HG02610 (cell line): ENCODE measurements at regions not wholly inside any gene's neighbourhood (a gene's known extent, or its start where the extent isn't known, plus 50 kb on each side); places are given as distances from the start of the nearest gene placed in this dataset.
"Not testable (repeated sequence)": the region's sequence is repeated elsewhere in the genome, so short reads cannot be mapped to it uniquely, and the experiment has no call there.

Experiments
- ATAC-seq: cut with Tn5 transposase; IDR thresholded peaks from one replicate; pipeline ENCODE4 v1.9.1; 2021; ENCODE audit warnings: mild to moderate bottlenecking, moderate library complexity; ENCODE audit not compliant: unreplicated experiment

DNA sequence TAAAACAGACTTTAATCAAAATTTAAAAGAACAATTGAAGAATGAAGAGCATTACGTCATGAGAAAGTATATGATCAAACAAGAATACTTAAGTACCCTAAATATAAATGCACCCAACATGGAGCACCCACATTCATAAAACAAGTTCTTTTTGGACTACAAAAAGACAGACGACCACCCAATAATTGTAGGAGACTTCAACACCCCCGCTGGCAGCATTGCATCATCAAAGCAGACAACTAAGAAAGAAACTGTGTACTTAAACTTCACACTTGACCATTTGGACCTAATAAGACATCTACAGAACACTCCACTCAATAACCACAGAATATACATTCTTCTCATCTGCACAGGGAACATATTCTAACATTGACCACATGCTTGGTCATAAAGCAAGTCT, 291.7 kb upstream of the ZNF322 start:
- ATAC-seq, result not testable (repeated sequence)

DNA sequence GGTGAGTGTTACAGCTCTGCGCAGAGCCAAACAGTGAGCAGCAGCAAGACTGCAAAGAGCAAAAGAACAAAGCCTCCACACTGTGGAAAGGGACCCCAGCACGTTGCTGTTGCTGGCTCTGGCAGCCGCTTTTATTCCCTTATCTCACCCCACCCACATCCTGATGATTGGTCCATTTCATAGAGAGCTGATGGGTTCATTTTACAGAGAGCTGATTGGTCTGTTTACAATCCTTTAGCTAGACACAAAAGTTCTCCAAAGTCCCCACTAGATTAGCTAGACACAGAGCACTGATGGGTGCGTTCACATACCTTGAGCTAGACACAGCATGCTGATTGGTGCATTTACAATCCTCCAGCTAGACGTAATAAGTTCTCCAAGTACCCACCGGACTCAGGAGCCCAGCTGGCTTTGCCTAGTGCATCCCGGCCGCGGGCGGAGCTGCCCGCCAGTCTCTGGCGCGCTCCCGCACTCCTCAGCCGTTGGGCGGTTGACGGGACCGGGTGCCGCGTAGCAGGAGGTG, 291.4 kb upstream of the PRSS16 start:
- ATAC-seq, result not testable (repeated sequence)

DNA sequence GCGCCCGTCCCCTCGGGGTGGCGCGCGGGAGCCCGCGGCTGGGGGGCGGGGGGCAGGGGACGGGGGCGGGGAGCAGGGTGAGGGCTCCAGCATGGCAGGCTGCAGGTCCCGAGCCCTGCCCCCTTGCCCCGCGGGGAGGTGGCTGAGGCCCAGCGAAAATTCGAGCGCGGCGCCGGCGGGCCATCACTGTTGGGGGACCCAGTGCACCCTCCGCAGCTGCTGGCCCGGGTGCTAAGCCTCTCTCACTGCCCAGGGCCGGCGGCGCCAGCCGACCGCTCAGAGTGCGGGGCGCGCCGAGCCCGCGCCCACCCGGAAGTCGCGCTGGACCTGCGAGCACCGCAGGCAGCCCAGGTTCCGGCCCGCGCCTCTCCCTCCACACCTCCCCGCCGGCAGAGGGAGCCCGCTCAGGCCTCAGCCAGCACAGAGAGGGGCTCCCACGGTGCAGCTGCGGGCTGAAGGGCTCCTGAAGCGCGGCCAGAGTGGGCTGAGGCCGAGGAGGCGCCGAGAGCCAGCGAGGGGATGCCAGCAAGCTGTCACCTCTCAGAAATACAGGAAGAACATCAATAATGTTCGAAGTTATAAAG, 290.8 kb upstream of the PRSS16 start:
- ATAC-seq, result not testable (repeated sequence)

DNA sequence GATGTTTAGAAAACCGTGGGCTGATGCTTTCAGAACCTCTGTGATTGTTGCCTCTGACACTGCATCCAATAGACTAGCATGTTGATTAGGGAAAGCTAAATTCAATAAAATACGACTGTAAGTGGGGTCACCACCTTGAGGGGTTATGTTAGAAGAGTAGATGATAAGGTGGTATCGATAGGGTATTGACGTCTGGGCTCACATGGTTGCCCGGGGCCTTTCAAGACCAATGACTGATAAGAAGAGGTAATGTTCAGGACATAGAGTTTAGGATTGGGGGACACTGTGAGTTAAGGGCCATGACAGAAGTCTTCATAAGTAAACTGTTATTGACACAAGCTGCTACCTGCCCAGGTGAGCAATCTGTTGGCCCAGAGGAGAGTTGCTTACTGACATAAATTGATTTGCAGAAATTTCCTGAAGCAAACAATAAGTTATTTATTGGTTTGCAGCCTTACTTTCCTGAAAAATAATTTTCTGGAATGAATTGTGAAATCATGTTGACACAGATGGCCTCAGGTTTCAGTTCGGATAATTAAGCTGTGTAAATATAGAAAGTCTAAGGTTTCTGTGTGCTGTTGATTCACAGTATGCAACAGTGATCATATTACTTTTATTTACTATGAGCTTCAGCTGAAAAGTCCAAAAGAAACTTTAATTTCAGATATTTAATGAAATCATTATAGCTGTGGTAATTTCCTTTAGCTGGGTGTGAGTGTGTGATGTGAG, 289.9 kb upstream of the PRSS16 start:
- not testable (repeated sequence) for ATAC-seq

DNA sequence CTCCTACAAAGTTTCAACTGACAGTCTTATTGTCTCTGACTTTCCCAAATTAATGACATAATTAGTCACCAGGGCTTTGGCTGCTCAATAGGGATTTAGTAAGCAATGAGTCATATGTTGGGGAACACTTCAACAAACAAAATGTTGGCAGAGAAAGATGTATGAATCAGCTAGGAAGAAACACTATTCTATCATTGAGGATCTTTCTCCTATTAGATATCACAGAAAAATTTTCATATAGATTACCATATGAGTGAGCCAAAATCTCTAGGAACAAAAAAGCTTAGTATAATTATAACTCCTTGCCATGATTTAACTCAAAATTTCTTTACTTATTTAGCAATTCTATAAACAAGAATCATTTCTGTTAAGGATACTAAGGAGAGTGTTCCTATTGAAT, 286.3 kb upstream of the PRSS16 start:
- not testable (repeated sequence) for ATAC-seq

DNA sequence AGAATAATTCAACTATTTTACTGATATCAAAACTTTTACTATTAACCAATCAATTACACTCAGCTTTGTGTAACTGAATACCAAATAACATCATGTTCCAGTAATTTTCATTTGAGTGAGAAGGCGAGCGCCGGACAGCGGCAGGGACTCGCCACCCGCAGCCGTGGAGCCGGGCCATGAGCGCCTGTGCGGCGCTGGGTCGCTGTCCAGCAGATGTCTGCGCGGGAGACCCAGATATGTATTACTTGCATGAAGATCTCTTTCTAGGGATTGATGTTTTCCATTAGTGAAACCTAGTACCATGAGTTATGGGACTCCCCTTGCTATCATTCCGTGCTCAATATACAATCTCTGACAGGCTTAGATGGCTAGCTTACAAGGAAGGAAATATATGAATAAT, 245.1 kb upstream of the PRSS16 start:
- ATAC-seq, result no peak

DNA sequence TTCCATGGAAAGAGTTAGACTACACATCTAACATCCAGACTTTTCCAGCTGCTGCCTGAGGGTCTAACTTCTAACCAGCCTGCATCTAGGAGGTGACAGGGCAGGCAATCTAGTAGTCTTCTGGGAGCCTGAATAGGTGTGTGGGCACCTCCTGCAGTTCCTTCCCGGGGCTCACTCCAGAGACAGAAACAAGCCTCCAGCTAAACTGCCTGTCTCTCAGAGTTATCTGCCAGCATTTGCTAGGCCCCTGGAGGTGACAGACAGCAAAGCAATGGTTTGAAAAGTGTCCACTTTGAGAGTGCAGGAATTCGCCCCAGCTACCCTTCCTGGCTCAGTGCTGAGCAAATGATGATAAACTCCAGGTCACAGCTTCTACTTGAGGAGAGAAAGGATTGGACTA, 240.5 kb upstream of the PRSS16 start:
- ATAC-seq, result no peak

DNA sequence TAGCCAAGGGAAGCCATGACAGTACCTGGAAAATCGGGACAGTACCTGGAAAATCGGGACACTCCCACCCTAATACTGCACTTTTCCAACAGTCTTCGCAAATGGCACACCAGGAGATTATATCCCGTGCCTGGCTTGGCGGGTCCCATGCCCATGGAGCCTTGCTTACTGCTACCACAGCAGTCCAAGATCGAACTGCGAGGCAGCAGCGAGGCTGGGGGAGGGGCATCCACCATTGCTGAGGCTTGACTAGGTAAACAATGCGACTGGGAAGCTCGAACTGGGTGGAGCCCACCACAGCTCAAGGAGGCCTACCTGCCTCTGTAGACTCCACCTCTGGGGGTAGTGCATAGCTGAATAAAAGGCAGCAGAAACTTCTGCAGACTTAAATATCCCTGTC, 238.9 kb upstream of the PRSS16 start:
- not testable (repeated sequence) for ATAC-seq

DNA sequence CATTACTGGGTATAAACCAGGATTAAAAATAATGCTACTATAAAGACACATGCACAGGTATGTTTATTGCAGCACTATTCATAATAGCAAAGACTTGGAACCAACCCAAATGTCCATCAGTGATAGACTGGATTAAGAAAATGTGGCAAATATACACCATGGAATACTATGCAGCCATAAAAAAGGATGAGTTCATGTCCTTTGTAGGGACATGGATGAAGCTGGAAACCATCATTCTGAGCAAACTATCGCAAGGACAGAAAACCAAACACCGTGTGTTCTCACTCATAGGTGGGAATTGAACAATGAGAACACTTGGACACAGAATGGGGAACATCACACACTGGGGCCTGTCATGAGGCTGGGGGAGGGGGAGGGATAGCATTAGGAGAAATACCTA, 233.4 kb upstream of the PRSS16 start:
- not testable (repeated sequence) for ATAC-seq

DNA sequence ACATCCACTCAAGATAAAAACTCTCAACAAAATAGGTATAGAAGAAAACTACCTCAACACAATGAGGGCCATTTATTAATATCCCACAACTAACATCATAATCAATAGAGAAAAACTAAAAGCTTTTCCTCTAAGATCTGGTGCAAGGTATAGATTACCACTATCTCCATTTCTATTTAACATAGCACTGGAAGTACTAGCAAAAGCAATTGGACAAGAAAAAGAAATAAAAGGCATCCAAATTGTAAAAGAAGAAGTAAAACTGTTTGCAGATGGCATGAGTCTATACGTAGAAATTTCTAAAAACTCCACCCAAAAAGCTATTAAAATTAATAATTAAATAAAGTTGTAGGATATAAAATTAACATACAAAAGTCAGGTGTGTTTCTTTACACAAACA, 230.8 kb upstream of the PRSS16 start:
- ATAC-seq, result no peak

DNA sequence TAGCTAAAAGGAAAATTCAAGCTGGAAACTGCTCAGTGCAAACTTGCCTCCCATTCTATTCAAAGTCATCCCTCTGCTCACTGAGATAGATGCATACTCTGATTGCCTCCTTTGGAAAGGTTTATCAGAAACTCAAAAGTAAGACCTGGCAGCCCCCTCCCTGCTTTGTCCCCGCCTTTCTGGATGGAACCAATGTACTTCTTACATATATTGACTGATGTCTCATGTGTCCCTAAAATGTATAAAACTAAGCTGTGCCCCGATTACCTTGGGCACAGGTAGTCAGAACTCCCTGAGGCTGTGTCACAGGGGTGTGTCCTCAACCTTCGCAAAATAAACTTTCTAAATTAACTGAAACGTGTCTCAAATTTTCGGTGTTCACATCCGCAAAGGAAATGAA, 229.1 kb upstream of the PRSS16 start:
- not testable (repeated sequence) for ATAC-seq

DNA sequence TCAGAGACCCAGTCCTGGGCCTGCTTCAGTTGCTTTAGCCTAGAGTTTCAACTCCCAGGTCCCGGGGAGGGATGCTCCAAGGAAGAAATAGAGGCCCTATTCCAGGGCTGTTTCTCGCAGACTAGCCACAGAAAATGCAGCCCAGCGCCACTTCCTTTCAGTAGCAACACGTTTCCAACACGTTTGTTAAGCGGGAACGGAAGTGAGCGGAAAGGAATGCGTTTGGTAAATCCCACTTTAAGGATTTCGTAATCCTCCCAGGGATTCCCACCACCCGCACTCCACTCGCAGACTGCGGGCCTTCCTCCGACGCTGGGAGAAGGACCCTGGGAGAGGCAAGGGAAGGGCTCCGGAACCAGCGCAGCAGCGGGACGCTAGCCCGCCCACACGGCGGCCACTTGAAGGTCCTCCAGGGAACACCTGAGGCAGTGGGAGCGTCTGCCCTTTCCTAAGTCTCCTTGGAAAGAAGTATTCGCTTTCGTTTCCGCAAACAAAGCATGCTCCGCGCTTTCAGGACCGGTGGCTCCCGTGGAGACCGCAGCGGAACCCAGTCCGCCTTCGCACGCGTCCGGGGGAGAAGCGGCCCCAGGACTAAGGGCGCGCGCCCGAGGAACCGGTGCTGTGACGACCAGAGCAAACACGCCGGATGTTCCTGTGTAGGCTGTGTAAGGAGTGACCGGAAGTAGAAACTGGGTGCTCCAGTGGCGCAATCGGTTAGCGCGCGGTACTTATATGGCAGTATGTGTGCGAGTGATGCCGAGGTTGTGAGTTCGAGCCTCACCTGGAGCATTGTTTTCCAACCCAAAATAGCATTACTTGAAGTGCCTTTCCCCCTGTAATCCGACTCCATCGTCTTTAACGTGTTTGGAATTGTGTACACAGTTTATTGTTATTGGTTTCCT, 227.6 kb upstream of the PRSS16 start:
- ATAC-seq, result peak; percentile 75

DNA sequence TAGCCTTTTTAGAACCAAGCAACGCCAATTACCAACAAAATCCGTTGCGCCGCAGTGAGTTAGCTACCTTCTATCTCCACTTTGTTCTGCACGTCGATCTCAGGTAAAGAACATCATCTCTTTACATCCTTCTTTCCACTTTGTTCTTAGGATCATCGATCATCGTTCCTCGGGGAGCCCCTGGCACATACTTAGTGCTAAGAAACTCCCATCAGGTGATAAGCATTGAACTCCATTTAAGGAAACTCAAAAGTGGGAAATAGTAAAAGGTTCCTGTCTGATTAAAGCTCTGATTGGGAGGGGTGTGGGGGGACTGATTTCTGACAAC, 227.0 kb upstream of the PRSS16 start:
- ATAC-seq, result no peak

DNA sequence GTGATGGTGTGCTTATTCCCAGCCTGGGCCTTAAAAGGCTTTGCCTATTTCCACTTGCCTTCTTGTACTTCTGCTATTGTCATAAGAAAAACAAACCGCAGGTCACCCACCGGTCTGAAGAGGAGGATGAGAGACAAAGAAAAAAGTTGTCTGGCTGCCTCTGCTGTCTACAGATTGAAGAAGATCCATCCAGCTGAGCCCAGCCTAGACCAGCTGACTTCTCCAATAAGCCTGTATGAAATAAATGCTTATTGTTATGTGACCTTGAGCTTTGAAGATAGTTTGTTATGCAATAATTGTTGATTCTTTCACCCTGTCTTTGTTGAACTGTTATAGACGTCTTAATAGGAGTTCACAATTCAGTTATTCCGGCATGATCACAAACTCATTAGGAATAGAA, 223.8 kb upstream of the PRSS16 start:
- no peak for ATAC-seq

DNA sequence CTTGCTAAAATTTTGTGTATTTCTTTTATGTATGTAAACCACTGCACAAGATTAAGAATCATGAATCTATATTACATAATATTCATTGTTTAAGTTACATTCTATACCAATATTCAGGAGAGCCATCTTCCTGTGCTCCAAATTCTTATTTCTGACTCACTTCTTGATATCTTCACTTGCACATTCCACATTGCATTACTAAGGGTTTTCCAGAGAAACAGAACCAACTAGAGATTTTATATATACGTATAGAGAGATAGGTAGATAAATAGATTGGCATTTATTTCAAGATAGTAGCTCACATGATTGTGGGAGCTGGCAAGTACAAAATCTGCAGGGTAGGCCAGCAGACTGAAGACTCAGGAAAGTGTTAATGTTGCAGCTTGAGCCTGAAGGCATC, 222.2 kb upstream of the PRSS16 start:
- no peak for ATAC-seq

DNA sequence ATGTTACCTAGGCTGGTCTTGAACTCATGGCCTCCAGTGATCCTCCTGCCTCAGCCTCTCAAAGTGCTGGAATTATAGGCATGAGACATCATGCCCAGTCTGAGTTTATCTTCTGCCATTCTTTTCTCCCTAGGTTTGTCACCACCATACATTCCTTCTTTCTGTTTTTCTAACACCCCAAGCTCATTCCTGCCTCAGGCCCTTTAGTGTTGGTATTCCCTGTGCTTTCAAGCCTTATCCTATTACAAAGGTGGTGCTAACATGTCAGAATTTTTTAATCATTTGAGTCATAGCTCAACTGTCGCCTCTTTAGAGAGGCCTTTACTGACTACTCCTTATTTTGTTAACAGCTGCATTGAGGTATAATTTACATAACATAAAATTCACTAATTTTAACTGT, 221.1 kb upstream of the PRSS16 start:
- ATAC-seq, result no peak

DNA sequence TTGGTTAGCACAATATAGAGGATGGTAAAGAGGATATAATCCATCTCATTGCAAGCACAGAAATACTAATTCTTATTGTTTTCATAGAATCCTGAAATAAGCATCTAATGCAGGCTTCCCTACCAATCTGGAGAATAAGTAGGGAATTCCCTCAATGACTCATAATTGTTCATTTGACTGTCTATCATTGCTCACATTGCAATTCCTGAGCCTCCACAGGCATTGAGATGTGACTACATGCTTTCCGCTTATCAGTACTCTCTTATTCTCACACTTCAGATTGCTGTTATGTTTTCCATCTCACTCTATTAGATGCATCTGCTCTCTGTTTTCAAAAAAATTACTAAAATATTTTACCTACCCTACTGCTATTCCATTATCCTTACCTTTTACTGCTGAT, 216.2 kb upstream of the PRSS16 start:
- no peak for ATAC-seq

DNA sequence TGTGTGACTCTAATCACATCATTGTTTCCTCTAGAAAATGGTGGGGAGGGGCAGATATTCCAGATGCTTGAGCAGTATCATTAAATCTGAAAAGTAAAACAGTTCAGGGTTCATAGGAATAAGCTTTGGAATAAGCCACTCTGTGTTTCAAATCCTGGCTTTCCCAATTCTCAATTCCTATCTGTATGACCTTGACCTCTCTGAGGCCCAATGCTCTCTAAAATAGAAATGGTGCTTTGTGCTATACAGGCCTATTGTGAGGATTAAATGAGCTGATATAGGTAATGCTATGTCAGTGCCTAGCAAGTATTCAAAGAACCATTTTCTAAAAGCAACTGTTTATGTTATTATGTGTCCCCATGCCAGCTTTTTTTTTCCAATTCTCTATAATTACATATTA, 209.0 kb upstream of the PRSS16 start:
- no peak for ATAC-seq

DNA sequence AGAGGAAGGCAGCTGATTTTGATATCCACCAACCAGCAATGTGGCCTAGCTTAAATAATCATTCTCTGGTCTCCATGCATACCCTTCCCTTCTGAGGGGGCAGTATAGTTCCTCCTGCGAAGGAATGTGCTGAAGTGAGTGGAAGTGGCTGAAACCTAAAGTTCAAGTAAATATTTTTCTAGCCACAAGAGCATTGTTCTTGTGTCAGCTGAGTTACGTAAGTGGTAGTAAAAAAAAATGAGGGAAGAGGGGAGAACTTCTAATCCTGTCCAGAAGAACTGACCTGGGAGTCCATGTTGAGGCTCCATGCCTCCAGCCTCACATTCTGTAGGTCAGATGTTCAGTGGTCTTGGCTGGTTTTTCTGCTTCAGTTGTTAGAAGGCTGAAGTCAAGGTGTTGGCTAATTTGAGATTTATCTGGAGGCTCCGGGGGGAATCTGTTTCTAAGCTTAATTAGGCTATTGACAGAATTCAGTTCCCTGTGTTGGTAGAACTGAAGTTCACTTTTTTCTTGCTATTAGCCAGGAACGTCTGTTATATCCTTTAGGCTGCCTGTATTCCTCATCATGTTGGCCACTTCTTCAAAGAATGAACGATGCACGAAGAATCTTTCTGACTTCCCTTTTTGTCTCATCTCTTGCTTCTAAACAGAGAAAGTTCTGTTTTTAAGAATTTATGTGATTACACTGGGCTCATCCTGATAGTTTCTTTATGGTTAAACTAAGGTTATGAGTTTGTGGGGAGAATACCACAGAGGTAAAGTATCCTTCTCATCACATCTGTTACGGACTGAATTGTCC, 207.1 kb upstream of the PRSS16 start:
- no peak for ATAC-seq

DNA sequence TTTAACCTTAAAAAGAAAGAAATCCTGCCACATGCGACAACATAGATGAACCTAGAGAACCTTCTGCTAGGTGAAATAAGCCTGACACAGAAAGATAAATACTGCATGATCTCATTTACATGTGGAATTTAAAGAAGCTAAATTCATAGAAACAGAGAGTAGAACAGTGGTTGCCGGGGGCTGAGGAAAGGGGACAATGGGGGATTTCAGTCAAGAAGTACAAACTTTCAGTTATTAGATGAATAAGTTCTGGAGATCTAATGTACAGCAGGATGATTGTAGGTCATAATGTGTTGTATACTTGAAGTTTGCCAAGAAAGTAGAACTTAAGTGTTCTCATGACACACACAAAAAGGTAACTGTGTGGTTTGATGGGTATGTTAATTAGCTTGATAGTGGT, 204.3 kb upstream of the PRSS16 start:
- ATAC-seq, result no peak

DNA sequence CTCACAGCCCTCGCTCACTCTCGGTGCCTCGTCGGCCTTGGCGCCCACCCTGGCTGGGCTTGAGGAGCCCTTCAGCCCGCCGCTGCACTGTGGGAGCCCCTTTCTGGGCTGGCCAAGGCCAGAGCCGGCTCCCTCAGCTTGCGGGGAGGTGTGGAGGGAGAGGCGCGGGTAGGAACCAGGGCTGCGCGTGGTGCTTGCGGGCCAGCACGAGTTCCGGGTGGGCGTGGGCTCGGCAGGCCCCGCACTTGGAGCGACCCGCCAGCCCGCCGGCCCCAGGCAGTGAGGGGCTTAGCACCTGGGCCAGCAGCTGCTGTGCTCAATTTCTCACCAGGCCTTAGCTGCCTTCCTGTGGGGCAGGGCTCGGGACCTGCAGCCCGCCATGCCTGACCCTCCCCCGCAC, 202.4 kb upstream of the PRSS16 start:
- not testable (repeated sequence) for ATAC-seq
